ENCODE measurements at regions not wholly inside any gene's neighbourhood (a gene's known extent, or its start where the extent isn't known, plus 50 kb on each side); places are given as distances from the start of the nearest gene placed in this dataset.

DNA sequence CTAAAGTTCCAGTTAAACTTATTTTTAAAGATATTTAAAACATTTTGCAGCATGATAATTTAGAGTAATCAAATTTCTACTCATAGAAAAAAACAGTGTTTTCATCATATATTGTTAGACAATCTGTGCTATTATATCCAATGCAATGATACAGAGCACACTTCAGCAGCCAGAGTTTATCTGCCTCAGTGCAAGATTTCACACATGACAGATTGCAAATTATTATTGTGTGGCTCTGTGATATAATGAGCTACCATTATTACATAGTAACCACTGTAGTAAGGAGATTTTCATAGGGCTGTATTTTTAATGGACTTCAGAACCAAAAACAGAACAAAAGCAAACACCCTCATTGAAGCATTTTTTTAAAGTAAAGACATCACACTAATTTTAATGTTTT, 762.4 kb downstream of the DSC3 start:
- no peak for DNase-seq (ENCODE audit: insufficient read length, low spot score)
- FAIRE-seq, result no peak
- TF ChIP-seq, protein P1, sequence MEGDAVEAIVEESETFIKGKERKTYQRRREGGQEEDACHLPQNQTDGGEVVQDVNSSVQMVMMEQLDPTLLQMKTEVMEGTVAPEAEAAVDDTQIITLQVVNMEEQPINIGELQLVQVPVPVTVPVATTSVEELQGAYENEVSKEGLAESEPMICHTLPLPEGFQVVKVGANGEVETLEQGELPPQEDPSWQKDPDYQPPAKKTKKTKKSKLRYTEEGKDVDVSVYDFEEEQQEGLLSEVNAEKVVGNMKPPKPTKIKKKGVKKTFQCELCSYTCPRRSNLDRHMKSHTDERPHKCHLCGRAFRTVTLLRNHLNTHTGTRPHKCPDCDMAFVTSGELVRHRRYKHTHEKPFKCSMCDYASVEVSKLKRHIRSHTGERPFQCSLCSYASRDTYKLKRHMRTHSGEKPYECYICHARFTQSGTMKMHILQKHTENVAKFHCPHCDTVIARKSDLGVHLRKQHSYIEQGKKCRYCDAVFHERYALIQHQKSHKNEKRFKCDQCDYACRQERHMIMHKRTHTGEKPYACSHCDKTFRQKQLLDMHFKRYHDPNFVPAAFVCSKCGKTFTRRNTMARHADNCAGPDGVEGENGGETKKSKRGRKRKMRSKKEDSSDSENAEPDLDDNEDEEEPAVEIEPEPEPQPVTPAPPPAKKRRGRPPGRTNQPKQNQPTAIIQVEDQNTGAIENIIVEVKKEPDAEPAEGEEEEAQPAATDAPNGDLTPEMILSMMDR (IDR thresholded peaks at IDR 0.05; ENCODE audit: insufficient read depth, missing control alignments), result no peak

DNA sequence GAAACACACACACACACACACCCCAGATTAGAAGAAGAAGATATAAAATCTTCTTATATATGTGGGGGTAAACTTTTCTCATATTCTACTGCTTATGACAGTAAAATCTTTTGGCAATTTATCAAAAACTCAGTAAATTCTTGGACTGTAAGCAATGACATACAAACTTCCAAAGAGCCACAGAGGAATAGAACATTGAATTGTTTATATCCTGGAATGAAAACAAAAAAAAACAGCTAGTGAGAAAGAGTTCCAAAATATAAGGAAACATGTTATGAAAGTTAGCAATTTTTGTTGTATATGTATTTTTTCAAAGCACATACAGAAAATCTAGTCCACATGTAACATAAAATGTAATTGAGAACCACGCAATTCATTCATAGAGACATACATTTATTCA, 764.9 kb downstream of the DSC3 start:
- no peak for FAIRE-seq
- TF ChIP-seq, protein P1 (IDR thresholded peaks at IDR 0.05; ENCODE audit: insufficient read depth, missing control alignments), result no peak
- DNase-seq (ENCODE audit: insufficient read length, low spot score), result no peak

DNA sequence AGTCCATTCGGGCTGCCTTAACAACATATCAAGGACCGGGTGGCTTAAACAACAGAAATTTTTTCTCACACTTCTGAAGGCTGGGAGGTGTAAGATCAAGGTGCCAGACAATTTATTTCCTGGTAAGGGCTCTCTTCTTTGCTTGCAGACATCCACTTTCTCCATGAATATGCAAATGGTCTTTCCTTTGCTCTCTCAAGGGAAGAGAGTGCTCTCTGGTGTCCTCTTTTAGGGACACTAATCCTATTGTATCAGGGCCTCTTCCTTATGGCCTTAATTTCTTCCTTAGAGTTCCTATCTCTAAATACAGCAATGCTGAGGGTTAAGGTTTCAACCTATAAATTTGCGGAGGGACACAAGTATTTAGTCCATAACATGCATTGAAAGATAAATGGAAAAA, 770.8 kb downstream of the DSC3 start:
- DNase-seq (ENCODE audit: insufficient read length, low spot score), result no peak
- TF ChIP-seq, protein P1 (IDR thresholded peaks at IDR 0.05; ENCODE audit: insufficient read depth, missing control alignments), result no peak
- peak; percentile 93 for FAIRE-seq

DNA sequence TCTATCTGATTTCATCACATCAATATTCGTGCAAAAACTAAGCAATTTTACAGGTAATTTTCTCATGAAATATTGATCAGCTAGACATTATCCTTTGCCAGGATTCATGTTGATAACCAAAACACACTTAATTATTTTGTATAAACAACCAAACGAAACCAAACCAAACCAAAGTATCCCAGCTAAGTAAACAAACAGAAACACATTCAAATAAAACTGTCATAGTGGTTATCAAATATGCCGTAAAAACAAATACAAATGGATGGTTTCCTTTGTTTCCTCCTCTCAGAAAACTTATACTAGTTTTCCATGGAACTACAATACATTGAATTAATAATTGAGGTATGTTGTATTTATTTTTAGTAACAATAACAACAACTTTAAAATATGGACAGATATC, 777.4 kb downstream of the DSC3 start:
- no peak for DNase-seq (ENCODE audit: insufficient read length, low spot score)
- peak; percentile 68 for FAIRE-seq
- TF ChIP-seq, protein P1 (IDR thresholded peaks at IDR 0.05; ENCODE audit: insufficient read depth, missing control alignments), result no peak

DNA sequence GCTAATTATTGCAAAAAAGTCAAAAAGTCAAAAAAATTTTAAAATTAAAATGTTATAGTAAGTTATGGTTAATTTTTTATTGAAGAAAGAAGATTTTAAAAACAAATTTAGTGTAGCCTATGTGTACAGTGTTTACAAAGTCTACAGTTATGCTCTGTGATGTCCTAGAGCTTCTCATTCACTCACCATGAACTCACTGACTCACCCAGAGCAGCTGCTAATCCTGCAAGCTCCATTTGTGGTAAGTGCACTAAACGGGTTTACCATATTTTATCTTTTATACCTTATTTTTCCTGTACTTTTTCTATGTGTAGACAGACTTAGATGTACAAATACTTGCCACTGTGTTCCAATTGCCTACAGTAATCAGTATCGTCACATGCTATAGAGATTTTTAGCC, 788.2 kb downstream of the DSC3 start:
- FAIRE-seq, result no peak

DNA sequence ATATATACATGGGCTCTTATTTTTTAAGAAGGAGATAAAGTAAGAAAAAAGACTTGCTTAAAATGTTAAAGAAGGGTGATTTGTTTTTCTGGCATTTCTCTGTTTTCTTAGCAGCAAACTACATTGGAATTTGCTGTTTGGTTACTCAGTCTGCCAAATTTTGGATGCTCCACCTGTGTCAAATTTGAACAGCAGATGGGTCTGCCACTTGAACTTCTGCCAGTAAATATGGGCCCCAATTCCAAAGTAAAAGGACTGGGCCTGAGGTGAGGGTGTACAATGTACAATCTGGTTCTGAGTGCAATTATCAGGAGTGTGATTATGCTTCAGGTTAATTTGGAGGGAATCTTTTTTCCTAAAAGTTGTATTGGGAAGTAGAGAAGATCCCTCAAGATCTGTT, 794.5 kb downstream of the DSC3 start:
- FAIRE-seq, result no peak
- no peak for DNase-seq (ENCODE audit: insufficient read length, low spot score)
- TF ChIP-seq, protein P1 (IDR thresholded peaks at IDR 0.05; ENCODE audit: insufficient read depth, missing control alignments), result no peak

More for the DNA sequence above, 788.2 kb downstream of the DSC3 start:
- DNase-seq (ENCODE audit: insufficient read length, low spot score), result no peak
- TF ChIP-seq, protein P1 (IDR thresholded peaks at IDR 0.05; ENCODE audit: insufficient read depth, missing control alignments), result no peak

DNA sequence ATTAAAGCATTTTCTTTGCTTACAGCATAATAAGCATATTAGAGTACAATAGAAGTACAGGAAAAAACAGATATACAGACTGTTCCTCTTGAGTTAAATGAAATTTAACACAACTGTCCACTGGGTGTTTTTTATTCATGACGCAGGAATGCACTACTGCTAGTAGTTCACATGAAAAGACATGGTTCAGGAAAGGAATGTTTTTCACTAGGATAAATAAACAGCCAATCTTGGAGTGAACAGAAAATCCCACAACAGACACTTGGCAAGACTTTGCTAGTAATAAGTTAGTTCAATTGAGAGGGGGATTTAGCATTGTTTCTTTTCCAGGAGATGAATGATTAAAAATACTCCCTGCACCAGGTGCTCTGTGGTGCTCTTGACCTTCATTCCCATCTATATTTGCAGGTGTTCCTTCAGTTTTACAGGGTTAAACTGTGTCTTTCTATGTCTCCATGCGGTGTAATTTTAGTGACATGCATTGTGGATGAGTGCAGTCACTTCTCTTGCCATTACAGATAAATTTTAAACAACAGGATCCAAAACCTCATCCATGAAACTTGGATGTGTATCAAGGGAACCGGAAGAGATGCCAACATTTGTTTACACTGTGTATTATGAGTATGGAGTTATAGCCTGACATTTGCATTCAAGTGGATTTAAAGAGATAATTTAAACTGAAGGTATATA, 796.6 kb downstream of the DSC3 start:
- TF ChIP-seq, protein P1 (IDR thresholded peaks at IDR 0.05; ENCODE audit: insufficient read depth, missing control alignments), result no peak
- no peak for DNase-seq (ENCODE audit: insufficient read length, low spot score)
- FAIRE-seq, result peak; percentile 81

Measured in D721Med (cell line).